ENCODE measurements at regions not wholly inside any gene's neighbourhood (a gene's known extent, or its start where the extent isn't known, plus 50 kb on each side); places are given as distances from the start of the nearest gene placed in this dataset.

GRCh38 chr4:181272422-181272821 is 970.8 kb upstream of the TENM3 start:
- DNase-seq (ENCODE audit: low spot score), result no peak

GRCh38 chr4:181278941-181279340 is 964.3 kb upstream of the TENM3 start:
- no peak for DNase-seq (ENCODE audit: low spot score)

GRCh38 chr4:181281451-181281850 is 961.8 kb upstream of the TENM3 start:
- DNase-seq (ENCODE audit: low spot score), result no peak

GRCh38 chr4:181289198-181289597 is 954.0 kb upstream of the TENM3 start:
- DNase-seq (ENCODE audit: low spot score), result no peak

GRCh38 chr4:181291615-181292014 is 951.6 kb upstream of the TENM3 start:
- DNase-seq (ENCODE audit: low spot score), result no peak

GRCh38 chr4:181293014-181293413 is 950.2 kb upstream of the TENM3 start:
- no peak for DNase-seq (ENCODE audit: low spot score)

GRCh38 chr4:181293541-181293940 is 949.7 kb upstream of the TENM3 start:
- DNase-seq (ENCODE audit: low spot score), result no peak

GRCh38 chr4:181294421-181294820 is 948.8 kb upstream of the TENM3 start:
- DNase-seq (ENCODE audit: low spot score), result no peak

- no peak for DNase-seq (ENCODE audit: low spot score)
These were observed 941.2 kb upstream of the TENM3 start for GRCh38 chr4:181301735-181302710.

- no peak for DNase-seq (ENCODE audit: low spot score)
These were observed 935.4 kb upstream of the TENM3 start for GRCh38 chr4:181307824-181308223.

GRCh38 chr4:181308476-181309312 is 934.5 kb upstream of the TENM3 start:
- no peak for DNase-seq (ENCODE audit: low spot score)

- DNase-seq (ENCODE audit: low spot score), result no peak
These were observed 931.1 kb upstream of the TENM3 start for GRCh38 chr4:181312066-181312465.

- DNase-seq (ENCODE audit: low spot score), result no peak
These were observed 923.6 kb upstream of the TENM3 start for GRCh38 chr4:181319629-181320028.

- no peak for DNase-seq (ENCODE audit: low spot score)
These were observed 920.1 kb upstream of the TENM3 start for GRCh38 chr4:181323061-181323460.

GRCh38 chr4:181330654-181331201 is 912.5 kb upstream of the TENM3 start:
- no peak for DNase-seq (ENCODE audit: low spot score)

GRCh38 chr4:181331214-181331613 is 912.0 kb upstream of the TENM3 start:
- no peak for DNase-seq (ENCODE audit: low spot score)

- no peak for DNase-seq (ENCODE audit: low spot score)
These were observed 897.3 kb upstream of the TENM3 start for GRCh38 chr4:181345931-181346330.

- DNase-seq (ENCODE audit: low spot score), result no peak
These were observed 892.4 kb upstream of the TENM3 start for GRCh38 chr4:181350615-181351415.

GRCh38 chr4:181364504-181364903 is 878.7 kb upstream of the TENM3 start:
- no peak for DNase-seq (ENCODE audit: low spot score)

- DNase-seq (ENCODE audit: low spot score), result no peak
These were observed 877.5 kb upstream of the TENM3 start for GRCh38 chr4:181365671-181366070.

- DNase-seq (ENCODE audit: low spot score), result no peak
These were observed 871.2 kb upstream of the TENM3 start for GRCh38 chr4:181372014-181372413.

- no peak for DNase-seq (ENCODE audit: low spot score)
These were observed 867.1 kb upstream of the TENM3 start for GRCh38 chr4:181376058-181376457.
